ENCODE measurements at regions not wholly inside any gene's neighbourhood (a gene's known extent, or its start where the extent isn't known, plus 50 kb on each side); places are given as distances from the start of the nearest gene placed in this dataset.
A peak's percentile ranks its signal among the peaks of the same experiment; 100 is the strongest.

GRCh38 chr5:114565139-114565538, 203.3 kb downstream of the KCNN2 start:
- DNase-seq: no peak
- intact Hi-C loops (cut with DNase I): no loop called here
- Histone ChIP-seq H3K36me3 (replicated peaks in 1 of 2) (no peaks in the 10 kb centered on the region), H3K4me1 (replicated peaks in 1 of 2) (no peaks in the 10 kb centered on the region), H3K9me3 (replicated peaks in 1 of 3) (no peaks in the 10 kb centered on the region), H3K27me3 (no peaks in the 10 kb centered on the region), H3K27ac (no peak overlapping the region), H3K4me3 (no peak overlapping the region)
- TF ChIP-seq CTCF (IDR thresholded peaks at IDR 0.05) (no peak), POLR2A (IDR thresholded peaks at IDR 0.05) (no peak)
- WGBS, 4 donors: 16 to 31% (median 23%) methylated on average over 2 of the region's 2 CpGs

- Histone ChIP-seq H3K4me1 (replicated peaks in 1 of 2) (no peaks in the 10 kb centered on the region), H3K27ac (no peak overlapping the region), H3K36me3 (replicated peaks in 1 of 2) (no peaks in the 10 kb centered on the region), H3K27me3 (no peaks in the 10 kb centered on the region), H3K9me3 (replicated peaks in 1 of 3) (no peaks in the 10 kb centered on the region), H3K4me3 (no peak overlapping the region)
- TF ChIP-seq CTCF (IDR thresholded peaks at IDR 0.05) (no peak), POLR2A (IDR thresholded peaks at IDR 0.05) (no peak)
- peak in 1 of 7 donors; percentile 59 for DNase-seq
- 22 to 40% (median 29%) methylated on average over 4 of the region's 4 CpGs for WGBS, 4 donors
- intact Hi-C loops (cut with DNase I): no loop called here
Measured at GRCh38 chr5:114561415-114561814, 199.5 kb downstream of the KCNN2 start.
